ENCODE measurements at regions not wholly inside any gene's neighbourhood (a gene's known extent, or its start where the extent isn't known, plus 50 kb on each side); places are given as distances from the start of the nearest gene placed in this dataset.
A peak's percentile ranks its signal among the peaks of the same experiment; 100 is the strongest.

DNA sequence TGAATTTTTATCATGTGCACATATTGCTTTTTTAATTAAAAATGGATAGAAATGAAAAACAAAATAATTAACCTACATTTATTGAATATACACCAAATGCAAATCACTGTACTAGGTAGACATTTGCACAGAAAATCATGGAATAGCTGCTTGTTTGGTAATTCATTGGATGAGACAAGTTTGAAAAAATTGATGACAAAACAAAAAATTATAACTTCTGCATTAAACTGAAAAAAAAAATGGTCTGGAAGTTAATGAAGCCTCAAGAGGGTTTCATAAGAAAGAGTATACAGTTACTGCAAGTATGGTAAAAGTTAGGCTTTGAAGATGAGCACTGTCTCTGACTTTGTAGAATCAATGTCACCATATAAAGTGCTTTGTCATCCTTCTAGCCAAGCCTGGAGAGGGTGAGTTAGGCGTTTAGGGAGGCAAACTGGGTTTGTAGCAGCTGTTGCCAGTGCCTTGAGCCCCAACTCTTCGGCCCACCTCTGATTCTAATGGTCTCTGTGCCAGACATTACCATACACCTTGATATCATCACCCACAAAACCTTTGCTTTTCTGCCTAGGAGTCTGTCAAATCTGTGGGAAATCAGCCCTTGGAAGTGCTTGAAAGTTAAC, 291.1 kb upstream of the CLEC14A start:
- Histone ChIP-seq H3K27ac (ENCODE audit: low read depth, low read length) (no peak overlapping the region), H3K36me3 (ENCODE audit: control insufficient read depth in 2 of 4, insufficient read depth in 4 of 4, low read length in 3 of 4) (no peaks in the 10 kb centered on the region), H3K23ac (ENCODE audit: insufficient read length) (no peak overlapping the region), H3K4me1 (replicated peaks in 1 of 4; ENCODE audit: control insufficient read depth in 3 of 4, insufficient read depth in 4 of 4, low read length in 3 of 4) (peaks cover 0 to 2% (median 0%) of the 10 kb centered on the region in 4 experiments; a peak in 1 of 7 replicates), H4K20me1 (replicated peaks in 1 of 2; ENCODE audit: control insufficient read depth in 1 of 2, insufficient read depth in 2 of 2, low read length in 2 of 2) (no peaks in the 10 kb centered on the region), H3K79me2 (ENCODE audit: control insufficient read depth in 1 of 2, insufficient read depth in 2 of 2, low read length in 2 of 2) (no peaks in the 10 kb centered on the region), H3K56ac (replicated peaks; ENCODE audit: insufficient read length, low read depth, low read length) (no peak overlapping the region), H3K27me3 (replicated peaks in 1 of 4; ENCODE audit: control insufficient read depth in 3 of 4, extremely low read depth in 1 of 4, insufficient read depth in 3 of 4, low read length in 3 of 4) (no peaks in the 10 kb centered on the region), H3K18ac (ENCODE audit: extremely low read depth, low read length) (no peak overlapping the region), H2BK5ac (ENCODE audit: low read depth, low read length) (no peak overlapping the region), H3K4me2 (ENCODE audit: insufficient read depth in 1 of 2, low read depth in 2 of 2, low read length in 2 of 2) (no peak overlapping the region), H2AK5ac (ENCODE audit: low read depth, low read length) (no peak overlapping the region; the same call in 1 of the 2 replicates), H4K5ac (ENCODE audit: insufficient read length, low read depth, low read length) (no peak overlapping the region), H3K9me3 (ENCODE audit: insufficient read depth in 2 of 2, low read depth in 1 of 2, low read length in 1 of 2) (no peaks in the 10 kb centered on the region; a peak in 1 of 4 replicates), H2BK20ac (ENCODE audit: low read length) (no peak overlapping the region), H3K9ac (replicated peaks in 1 of 4; ENCODE audit: extremely low read depth in 1 of 4, low read depth in 3 of 4, low read length in 3 of 4) (no peak overlapping the region), H2BK15ac (ENCODE audit: low read length) (no peak overlapping the region), H3K23me2 (ENCODE audit: low read depth, low read length) (no peaks in the 10 kb centered on the region), H2BK120ac (replicated peaks; ENCODE audit: low read depth, low read length) (no peak overlapping the region), H2BK12ac (ENCODE audit: low read depth, low read length) (no peak overlapping the region), H3K4me3 (ENCODE audit: extremely low read depth in 1 of 4, insufficient read depth in 2 of 4, low read depth in 3 of 4, low read length in 4 of 4) (no peak overlapping the region), H2AFZ (ENCODE audit: low read length) (peak overlapping the region; percentile 78; the same call in 1 of the 2 replicates), H3K4ac (replicated peaks; ENCODE audit: insufficient read length, low read depth, low read length) (no peak overlapping the region), H4K8ac (ENCODE audit: extremely low read depth, insufficient read depth, low read length) (no peak overlapping the region), H4K91ac (replicated peaks; ENCODE audit: insufficient read length, low read length) (no peak overlapping the region), H3K79me1 (ENCODE audit: low read depth, low read length) (no peaks in the 10 kb centered on the region), H3K14ac (ENCODE audit: insufficient read length) (no peak overlapping the region)
- FAIRE-seq: no peak
- ChIA-PET POLR2A (ENCODE audit: partially characterized antibody) (no interaction called here), CTCF (ENCODE audit: partially characterized antibody) (no interaction called here)
- no peak for DNase-seq (ENCODE audit: low read depth in 1 of 2, low spot score in 2 of 2)
- TF ChIP-seq FOSL1 (IDR thresholded peaks at IDR 0.05; ENCODE audit: insufficient read depth, low read depth, low read length): no peak
- TF ChIP-seq MAFK (IDR thresholded peaks at IDR 0.05; ENCODE audit: low read depth, low read length): peak; percentile 18; the same call in 1 of the 2 replicates
- TF ChIP-seq, protein P1, sequence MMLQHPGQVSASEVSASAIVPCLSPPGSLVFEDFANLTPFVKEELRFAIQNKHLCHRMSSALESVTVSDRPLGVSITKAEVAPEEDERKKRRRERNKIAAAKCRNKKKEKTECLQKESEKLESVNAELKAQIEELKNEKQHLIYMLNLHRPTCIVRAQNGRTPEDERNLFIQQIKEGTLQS (IDR thresholded peaks at IDR 0.05; ENCODE audit: insufficient read depth, low read depth, low read length): no peak
- TF ChIP-seq CTBP2 (IDR thresholded peaks at IDR 0.05; ENCODE audit: borderline replicate concordance, insufficient read depth, insufficient read length, low read length): no peak
- peak; percentile 41; the same call in 1 of the 2 replicates for TF ChIP-seq BACH1 (IDR thresholded peaks at IDR 0.05; ENCODE audit: low read length)
- TF ChIP-seq, protein P2, sequence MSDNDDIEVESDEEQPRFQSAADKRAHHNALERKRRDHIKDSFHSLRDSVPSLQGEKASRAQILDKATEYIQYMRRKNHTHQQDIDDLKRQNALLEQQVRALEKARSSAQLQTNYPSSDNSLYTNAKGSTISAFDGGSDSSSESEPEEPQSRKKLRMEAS (IDR thresholded peaks at IDR 0.05): no peak
- WGBS, 2 experiments (ENCODE audit: extremely low coverage in 1 of 2, insufficient coverage in 1 of 2, insufficient read length in 1 of 2, insufficient replicate concordance in 2 of 2, low coverage in 1 of 2, low lambda C conversion rate in 2 of 2, missing lambda C conversion rate in 1 of 2): 98% methylated on average over 2 of the region's 2 CpGs; no CpG with 5 or more reads in 1 of the 2 experiments

Data from H1 (cell line).